Stimulated activated CD8-positive, alpha-beta memory T cell treated with anti-CD3 and anti-CD28 coated beads, Interleukin-7, amount 100 ng/mL, for 48 hours (primary cell): ENCODE measurements at regions not wholly inside any gene's neighbourhood (a gene's known extent, or its start where the extent isn't known, plus 50 kb on each side); places are given as distances from the start of the nearest gene placed in this dataset.
"Not testable (repeated sequence)": the region's sequence is repeated elsewhere in the genome, so short reads cannot be mapped to it uniquely, and the experiment has no call there.

Source experiments
- DNase-seq, 2 donors: peaks; one replicate each; pipeline ENCODE4 v3.0.0-alpha.2; 2020; ENCODE audit warnings: low read depth in 1 of 2; ENCODE audit errors: extremely low read depth in 1 of 2

- no peak for DNase-seq
These were observed 166.6 kb downstream of the DKK2 start for GRCh38 chr4:106869551-106869950.

- no peak for DNase-seq
These were observed 167.6 kb downstream of the DKK2 start for GRCh38 chr4:106868381-106869035.

DNA sequence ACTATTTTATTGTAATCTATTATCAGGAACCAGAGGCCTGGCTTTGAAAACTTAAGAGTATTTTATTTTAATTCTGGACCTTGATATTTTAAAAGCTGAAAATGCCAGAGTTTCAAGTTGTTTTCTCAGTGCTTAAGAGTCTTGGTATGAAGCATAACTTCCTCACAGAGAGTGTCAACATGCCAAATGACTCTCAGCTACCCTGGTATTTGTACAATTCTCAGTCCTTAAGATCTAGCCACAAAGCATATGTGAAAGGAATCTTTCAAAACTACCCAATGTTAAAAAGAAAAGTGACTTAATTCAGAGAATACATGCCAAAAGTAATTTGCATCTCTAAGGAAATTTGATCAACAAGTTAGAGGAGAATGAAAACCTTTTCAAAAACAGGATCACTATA, 171.9 kb downstream of the DKK2 start:
- DNase-seq: no peak

DNA sequence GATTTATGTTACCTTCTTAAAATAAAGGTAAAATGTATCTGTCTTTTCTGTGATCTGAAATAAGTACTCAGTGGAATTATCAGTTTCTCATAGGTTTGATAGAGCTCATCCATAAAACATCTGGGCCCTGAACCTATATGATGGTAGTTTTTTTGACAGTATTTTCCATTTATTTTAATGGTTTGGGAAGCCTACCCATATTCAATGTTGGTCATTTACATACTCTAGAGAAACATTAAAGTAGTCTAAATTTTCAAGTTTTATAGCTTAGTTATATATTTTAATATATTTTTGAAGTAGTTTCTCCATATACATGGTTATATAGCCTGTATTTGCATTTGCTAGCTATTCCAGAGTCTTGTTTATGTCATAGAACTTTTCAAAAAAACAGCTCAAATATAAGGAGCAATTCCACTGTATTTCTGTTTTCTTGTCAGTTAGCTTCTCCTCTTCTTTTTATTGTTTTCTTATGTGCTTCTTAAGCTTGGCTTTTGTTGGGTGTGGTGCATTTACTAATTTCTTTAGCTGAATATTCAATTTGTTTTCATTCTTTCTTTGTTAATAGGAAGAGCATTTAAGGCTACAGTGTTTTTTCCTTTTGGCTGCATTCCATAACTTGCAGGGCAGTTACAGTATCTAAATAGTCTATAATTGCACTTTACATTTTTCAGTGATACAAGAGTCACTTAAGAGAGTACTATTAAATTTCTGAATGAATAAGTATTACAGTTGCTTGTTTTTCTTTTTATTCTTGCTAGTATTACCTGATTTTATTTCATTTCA, 181.4 kb downstream of the DKK2 start:
- no peak for DNase-seq

- no peak for DNase-seq
These were observed 183.7 kb downstream of the DKK2 start for GRCh38 chr4:106852426-106852825.

DNA sequence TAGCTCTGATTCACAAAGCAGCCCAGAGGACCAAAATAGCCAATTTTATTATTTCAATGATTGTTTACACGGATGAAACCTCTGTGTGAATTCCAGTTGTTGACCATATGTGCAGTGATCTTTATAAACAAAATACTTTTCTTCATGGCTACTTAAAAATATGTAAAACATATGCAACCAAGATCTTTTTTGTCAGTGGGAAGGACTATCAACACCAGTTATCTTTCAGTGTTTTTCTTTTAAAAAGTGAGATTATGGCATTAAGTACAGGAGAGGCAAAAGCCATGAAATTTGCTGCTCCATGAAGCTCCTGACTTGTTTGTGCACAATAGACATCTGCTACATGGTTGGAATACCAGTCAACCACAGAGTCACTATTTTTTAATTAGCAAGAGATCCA, 184.4 kb downstream of the DKK2 start:
- DNase-seq: no peak

DNA sequence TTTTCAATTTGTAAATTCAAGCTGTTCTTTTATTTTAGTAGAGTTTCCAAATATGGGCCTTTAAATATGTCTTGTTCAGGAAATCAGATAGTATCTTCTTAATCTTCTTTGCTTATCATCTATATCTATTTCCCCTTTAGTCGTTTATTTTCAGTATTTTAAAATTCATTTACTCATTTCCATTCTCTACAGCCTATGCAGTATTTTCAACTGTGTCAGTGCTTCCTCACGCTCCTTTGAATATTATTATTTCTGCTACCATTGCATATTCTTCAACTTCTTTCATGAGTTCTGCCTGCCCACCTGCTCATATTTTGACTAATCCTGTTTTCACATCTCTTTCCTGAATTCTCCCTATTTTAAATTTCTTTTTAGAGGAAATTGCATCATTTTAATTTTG, 185.4 kb downstream of the DKK2 start:
- DNase-seq: no peak

DNA sequence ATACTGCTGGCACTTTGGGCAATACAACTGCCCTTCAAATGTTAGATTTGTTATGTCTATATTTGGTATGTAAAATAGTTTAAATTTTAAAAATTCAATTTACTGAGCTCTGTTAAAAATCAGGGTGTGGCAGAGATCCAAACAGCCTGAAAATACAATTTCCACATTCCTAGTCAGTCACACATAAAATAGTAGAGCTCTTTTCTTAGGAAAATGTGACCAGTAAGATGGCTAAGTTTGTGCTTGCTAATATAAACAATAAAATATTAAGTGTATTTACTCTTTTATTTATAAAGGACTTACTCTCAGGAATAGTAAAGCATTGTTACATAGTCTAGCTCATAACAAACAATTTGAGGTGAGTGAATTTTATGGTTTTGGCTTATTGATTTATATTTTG, 200.2 kb downstream of the DKK2 start:
- no peak for DNase-seq

- no peak for DNase-seq
These were observed 205.2 kb downstream of the DKK2 start for GRCh38 chr4:106830879-106831278.

- DNase-seq: no peak
These were observed 217.3 kb downstream of the DKK2 start for GRCh38 chr4:106818764-106819163.

- DNase-seq: no peak
These were observed 219.6 kb downstream of the DKK2 start for GRCh38 chr4:106816496-106816895.

- no peak for DNase-seq
These were observed 226.0 kb downstream of the DKK2 start for GRCh38 chr4:106810122-106810521.

DNA sequence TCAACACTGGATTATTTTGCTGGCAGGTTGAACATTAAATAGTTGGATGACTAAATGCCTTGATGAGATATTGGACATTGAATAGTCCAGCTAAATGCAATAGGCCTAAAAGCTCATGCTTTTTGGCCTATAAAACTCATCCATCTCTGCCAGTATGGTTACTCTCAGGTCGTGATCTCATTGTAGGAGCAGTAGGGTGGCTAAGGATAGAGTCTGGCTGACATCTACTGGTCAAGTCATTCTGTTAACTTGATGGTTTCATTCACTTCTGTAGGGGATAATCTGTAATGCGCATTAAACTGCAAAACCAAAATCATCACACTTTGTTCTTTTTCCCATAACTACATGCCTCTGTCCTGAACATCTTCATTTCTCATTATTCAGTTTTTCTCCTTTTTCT, 227.0 kb downstream of the DKK2 start:
- no peak for DNase-seq

- DNase-seq: no peak
These were observed 229.8 kb downstream of the DKK2 start for GRCh38 chr4:106806158-106806797.

DNA sequence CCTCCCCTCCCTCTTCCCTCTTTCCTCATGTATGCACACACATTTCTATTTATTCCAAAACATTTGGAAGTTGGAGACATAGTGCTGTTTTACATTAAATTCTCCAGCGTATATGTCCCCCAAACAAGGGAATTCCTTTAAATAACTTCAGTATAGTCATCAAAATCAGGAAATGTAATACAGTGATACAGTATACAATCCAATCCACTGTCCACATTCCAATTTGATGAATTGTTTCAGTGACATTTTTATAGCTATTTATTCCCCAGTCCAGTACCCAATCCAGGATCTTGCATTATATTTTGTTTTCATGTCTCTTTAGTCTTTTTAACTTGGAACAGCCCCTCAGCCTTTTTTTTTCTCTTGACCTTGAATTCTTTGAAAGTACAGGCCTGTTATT, 233.0 kb downstream of the DKK2 start:
- DNase-seq: no peak

DNA sequence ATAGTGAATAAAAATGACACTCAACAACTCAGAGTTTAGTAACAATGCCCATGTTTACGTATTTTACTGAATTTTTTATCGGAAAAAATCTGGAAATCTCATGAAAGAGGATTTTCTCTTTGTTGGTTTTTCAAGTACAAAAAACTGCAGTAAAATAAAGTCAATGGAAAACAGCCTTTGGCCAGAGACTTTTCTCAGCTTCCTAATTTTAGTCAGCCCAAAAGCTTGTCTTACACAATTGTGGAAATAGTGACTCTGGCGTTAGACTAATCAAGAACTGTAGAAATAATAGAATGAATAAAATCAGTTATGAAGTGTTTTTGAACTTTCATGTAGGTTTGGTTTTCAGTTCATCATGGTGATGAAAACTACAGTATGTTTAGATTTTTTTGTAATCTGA, 234.7 kb downstream of the DKK2 start:
- no peak for DNase-seq

- DNase-seq: no peak
These were observed 239.2 kb downstream of the DKK2 start for GRCh38 chr4:106796876-106797275.

GRCh38 chr4:106795326-106795725, 240.8 kb downstream of the DKK2 start:
- no peak for DNase-seq

DNA sequence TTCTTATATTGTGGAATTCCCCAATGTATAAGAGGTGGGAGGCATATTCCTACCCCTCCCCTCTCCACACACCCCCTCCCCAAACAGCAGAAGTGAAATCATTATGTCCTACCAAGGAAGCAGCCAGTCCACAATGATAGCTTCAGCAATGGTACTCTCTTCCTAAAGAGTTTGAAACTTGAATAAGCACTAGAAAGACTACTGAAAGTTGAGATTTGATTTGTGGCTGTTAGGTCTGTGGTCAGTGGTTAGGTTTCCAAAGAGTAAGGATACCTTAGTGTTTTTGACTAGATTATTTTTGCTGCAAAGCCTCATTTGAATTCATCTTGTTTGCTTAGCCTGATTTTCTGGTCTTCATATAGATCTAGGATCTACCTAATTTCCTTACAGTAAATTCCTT, 242.2 kb downstream of the DKK2 start:
- no peak for DNase-seq

GRCh38 chr4:106775636-106776035, 260.5 kb downstream of the DKK2 start:
- DNase-seq: no peak

DNA sequence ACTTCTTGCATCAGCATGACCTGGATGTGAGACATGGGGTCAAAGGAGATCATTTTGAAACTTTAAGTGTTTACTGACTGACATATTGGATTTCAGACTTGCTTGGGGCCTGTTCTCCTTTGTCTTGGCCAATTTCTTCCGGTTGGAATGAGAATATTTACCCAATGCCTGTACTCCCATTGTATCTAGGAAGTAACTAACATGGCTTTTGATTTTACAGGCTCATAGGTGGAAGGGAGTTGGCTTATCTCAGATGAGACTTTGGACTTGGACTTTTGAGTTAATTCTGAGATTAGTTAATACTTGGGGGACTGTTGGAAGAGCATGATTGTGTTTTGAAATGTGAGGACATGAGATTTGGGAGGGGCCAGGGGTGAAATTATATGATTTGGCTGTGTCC, 262.1 kb downstream of the DKK2 start:
- not testable (repeated sequence) for DNase-seq
